Natural killer cell (primary cell): ENCODE measurements at regions not wholly inside any gene's neighbourhood (a gene's known extent, or its start where the extent isn't known, plus 50 kb on each side); places are given as distances from the start of the nearest gene placed in this dataset.

ENCODE experiments used
- ATAC-seq, 3 donors: fragments of 150-1000 bp in 2 of 3; fragments of 200-7000 bp in 1 of 3; cut with Tn5 transposase; 1 replicate in 1 of 3; 2 replicates in 2 of 3; pipeline ENCODE4 v1.10.0; 2021; ENCODE audit warnings: mild to moderate bottlenecking in 2 of 3, moderate library complexity in 2 of 3
- DNase-seq, 2 donors: peaks; one replicate each; pipeline versions ENCODE4 v3.0.0 to v3.0.0-alpha.2; 2013 to 2021; ENCODE audit warnings: mixed read lengths in 1 of 2
- H3K27ac ChIP-seq: one replicate; pipeline ENCODE4 v1.5.1; 2013; ENCODE audit warnings: mild to moderate bottlenecking, low read length
- H3K27me3 ChIP-seq: one replicate; pipeline ENCODE4 v1.6.1; 2013; ENCODE audit warnings: low read length; ENCODE audit not compliant: control insufficient read depth, insufficient read depth
- H3K36me3 ChIP-seq: one replicate; pipeline ENCODE4 v1.6.1; 2013; ENCODE audit warnings: low read length; ENCODE audit not compliant: control insufficient read depth, insufficient read depth
- H3K4me1 ChIP-seq: one replicate; pipeline ENCODE4 v1.6.1; 2013; ENCODE audit warnings: low read length; ENCODE audit not compliant: control insufficient read depth, insufficient read depth
- H3K4me3 ChIP-seq: one replicate; pipeline ENCODE4 v1.5.1; 2013; ENCODE audit warnings: low read length
- H3K9me3 ChIP-seq: one replicate; pipeline ENCODE4 v1.6.1; 2013; ENCODE audit warnings: low read length; ENCODE audit not compliant: control insufficient read depth, insufficient read depth
- H3K27ac Mint-ChIP-seq, 2 donors: one replicate each; pipeline ENCODE4 v1.8.0; 2022; ENCODE audit warnings: mild to moderate bottlenecking in 2 of 2, mixed read lengths in 2 of 2, moderate library complexity in 1 of 2
- H3K27me3 Mint-ChIP-seq, 2 donors: one replicate each; pipeline ENCODE4 v1.8.0; 2022; ENCODE audit warnings: low read depth in 2 of 2, mixed read lengths in 2 of 2
- H3K36me3 Mint-ChIP-seq: one replicate; pipeline ENCODE4 v1.8.0; 2022; ENCODE audit warnings: mixed read lengths
- H3K4me1 Mint-ChIP-seq, 2 donors: one replicate each; pipeline ENCODE4 v1.8.0; 2022; ENCODE audit warnings: mixed read lengths in 2 of 2
- H3K4me3 Mint-ChIP-seq: one replicate; pipeline ENCODE4 v1.8.0; 2022; ENCODE audit warnings: mild to moderate bottlenecking, moderate library complexity, mixed read lengths
- H3K9me3 Mint-ChIP-seq, 2 donors: one replicate each; pipeline ENCODE4 v1.8.0; 2022; ENCODE audit warnings: mixed read lengths in 2 of 2
- WGBS: methylation state at CpG from one replicate; pipeline ENCODE4 v1.1.7; 2013; ENCODE audit warnings: missing lambda C conversion rate; ENCODE audit not compliant: insufficient coverage; 5-methylcytosine and 5-hydroxymethylcytosine counted together
- intact Hi-C: fragments of 100-400 bp; cut with micrococcal nuclease; formaldehyde crosslinking; loops from one replicate; pipeline ENCODE4 v1.14.2; 2022
- TF ChIP-seq, protein P1 (sequence below): fragments of 200-600 bp; IDR thresholded peaks from one replicate; pipeline ENCODE4 v1.8.0; 2022; ENCODE audit warnings: antibody characterized with exemption

- no peaks in the 10 kb centered on the region for H3K36me3 Mint-ChIP-seq
- H3K36me3 ChIP-seq: no peaks in the 10 kb centered on the region
- no peak overlapping the region for H3K27ac Mint-ChIP-seq
- H3K9me3 ChIP-seq: no peaks in the 10 kb centered on the region
- H3K9me3 Mint-ChIP-seq: no peaks in the 10 kb centered on the region
- 83% methylated on average over 1 of the region's 1 CpG for WGBS
- no peak for ATAC-seq
- TF ChIP-seq, protein P1, sequence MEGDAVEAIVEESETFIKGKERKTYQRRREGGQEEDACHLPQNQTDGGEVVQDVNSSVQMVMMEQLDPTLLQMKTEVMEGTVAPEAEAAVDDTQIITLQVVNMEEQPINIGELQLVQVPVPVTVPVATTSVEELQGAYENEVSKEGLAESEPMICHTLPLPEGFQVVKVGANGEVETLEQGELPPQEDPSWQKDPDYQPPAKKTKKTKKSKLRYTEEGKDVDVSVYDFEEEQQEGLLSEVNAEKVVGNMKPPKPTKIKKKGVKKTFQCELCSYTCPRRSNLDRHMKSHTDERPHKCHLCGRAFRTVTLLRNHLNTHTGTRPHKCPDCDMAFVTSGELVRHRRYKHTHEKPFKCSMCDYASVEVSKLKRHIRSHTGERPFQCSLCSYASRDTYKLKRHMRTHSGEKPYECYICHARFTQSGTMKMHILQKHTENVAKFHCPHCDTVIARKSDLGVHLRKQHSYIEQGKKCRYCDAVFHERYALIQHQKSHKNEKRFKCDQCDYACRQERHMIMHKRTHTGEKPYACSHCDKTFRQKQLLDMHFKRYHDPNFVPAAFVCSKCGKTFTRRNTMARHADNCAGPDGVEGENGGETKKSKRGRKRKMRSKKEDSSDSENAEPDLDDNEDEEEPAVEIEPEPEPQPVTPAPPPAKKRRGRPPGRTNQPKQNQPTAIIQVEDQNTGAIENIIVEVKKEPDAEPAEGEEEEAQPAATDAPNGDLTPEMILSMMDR: no peak
- intact Hi-C loops: no loop called here
- H3K27me3 Mint-ChIP-seq: peaks cover 14% of the 10 kb centered on the region in 2 donors
- DNase-seq: no peak
- H3K27ac ChIP-seq: no peak overlapping the region
- no peak overlapping the region for H3K4me3 Mint-ChIP-seq
- no peaks in the 10 kb centered on the region for H3K27me3 ChIP-seq
- H3K4me3 ChIP-seq: no peak overlapping the region
- no peaks in the 10 kb centered on the region for H3K4me1 Mint-ChIP-seq
- no peaks in the 10 kb centered on the region for H3K4me1 ChIP-seq
Measured at GRCh38 chr15:77557564-77557963, 75.1 kb downstream of the LINGO1 start.

GRCh38 chr15:77557144-77557543, 75.6 kb downstream of the LINGO1 start:
- Mint-ChIP-seq H3K4me1 (no peaks in the 10 kb centered on the region), H3K36me3 (no peaks in the 10 kb centered on the region), H3K27me3 (peaks cover 14% of the 10 kb centered on the region in 2 donors), H3K27ac (no peak overlapping the region), H3K9me3 (no peaks in the 10 kb centered on the region), H3K4me3 (no peak overlapping the region)
- H3K9me3 ChIP-seq: no peaks in the 10 kb centered on the region
- no peaks in the 10 kb centered on the region for H3K36me3 ChIP-seq
- no peak for DNase-seq
- TF ChIP-seq, protein P1: no peak
- intact Hi-C loops: no loop called here
- H3K4me3 ChIP-seq: no peak overlapping the region
- H3K4me1 ChIP-seq: no peaks in the 10 kb centered on the region
- ATAC-seq: no peak
- no peaks in the 10 kb centered on the region for H3K27me3 ChIP-seq
- WGBS: 94% methylated on average over 10 of the region's 10 CpGs
- H3K27ac ChIP-seq: no peak overlapping the region

- Mint-ChIP-seq H3K9me3 (no peaks in the 10 kb centered on the region), H3K27ac (no peak overlapping the region), H3K27me3 (peaks cover 14% of the 10 kb centered on the region in 2 donors), H3K36me3 (no peaks in the 10 kb centered on the region), H3K4me3 (no peak overlapping the region), H3K4me1 (no peaks in the 10 kb centered on the region)
- Histone ChIP-seq H3K36me3 (no peaks in the 10 kb centered on the region), H3K4me1 (no peaks in the 10 kb centered on the region), H3K4me3 (no peak overlapping the region), H3K27me3 (no peaks in the 10 kb centered on the region), H3K9me3 (no peaks in the 10 kb centered on the region), H3K27ac (no peak overlapping the region)
- TF ChIP-seq, protein P1: no peak
- intact Hi-C loops: no loop called here
- WGBS: 85% methylated on average over 6 of the region's 7 CpGs
- ATAC-seq: no peak
- DNase-seq: no peak
Measured at GRCh38 chr15:77556622-77557021, 76.1 kb downstream of the LINGO1 start.

- no peak overlapping the region for H3K4me3 ChIP-seq
- H3K4me3 Mint-ChIP-seq: no peak overlapping the region
- 83% methylated on average over 8 of the region's 8 CpGs for WGBS
- intact Hi-C loops: no loop called here
- no peaks in the 10 kb centered on the region for H3K9me3 Mint-ChIP-seq
- H3K4me1 Mint-ChIP-seq: no peaks in the 10 kb centered on the region
- no peaks in the 10 kb centered on the region for H3K4me1 ChIP-seq
- TF ChIP-seq, protein P1: no peak
- DNase-seq: no peak
- H3K27me3 ChIP-seq: no peaks in the 10 kb centered on the region
- H3K36me3 Mint-ChIP-seq: no peaks in the 10 kb centered on the region
- no peaks in the 10 kb centered on the region for H3K9me3 ChIP-seq
- ATAC-seq: no peak
- no peak overlapping the region for H3K27ac Mint-ChIP-seq
- no peaks in the 10 kb centered on the region for H3K36me3 ChIP-seq
- H3K27me3 Mint-ChIP-seq: peaks cover 9 to 11% of the 10 kb centered on the region in 2 donors
- no peak overlapping the region for H3K27ac ChIP-seq
Measured at GRCh38 chr15:77555232-77555631, 77.5 kb downstream of the LINGO1 start.
